OCI-LY3 (cell line): ENCODE measurements at regions not wholly inside any gene's neighbourhood (a gene's known extent, or its start where the extent isn't known, plus 50 kb on each side); places are given as distances from the start of the nearest gene placed in this dataset.

ENCODE experiments used
- CTCF ChIP-seq: fragments of 200-600, 300-600 bp; sonication (generic); IDR thresholded peaks from 2 replicates; pipeline ENCODE4 v1.5.1; 2014; ENCODE audit warnings: antibody characterized with exemption, low read length, low read depth
- EZH2phosphoT487 ChIP-seq: fragments of 200-600 bp; shearing (Covaris generic); IDR thresholded peaks from 2 replicates; pipeline ENCODE4 v1.6.1; 2018; ENCODE audit warnings: antibody characterized with exemption, mixed run types, low read depth

- no peak for TF ChIP-seq CTCF
- TF ChIP-seq EZH2phosphoT487: no peak
Measured at GRCh38 chr4:18252052-18252451, 230.5 kb upstream of the LCORL start.
